ENCODE measurements at regions not wholly inside any gene's neighbourhood (a gene's known extent, or its start where the extent isn't known, plus 50 kb on each side); places are given as distances from the start of the nearest gene placed in this dataset.

GRCh38 chr3:159741281-159741680, 247.4 kb upstream of the IL12A start:
- ChIA-PET POLR2A (interaction anchor here (0.6 kb wide), 1 partner anchor 824 kb away, joined by 6 read pairs; the partner anchor contains the start of gene KPNA4), CTCF (no interaction called here)
- intact Hi-C loops (cut with micrococcal nuclease; ENCODE audit: unreplicated experiment): loop anchor here (1.0 kb wide), 1 partner anchor 8 kb away; no protein-coding TSS in a partner anchor
- no peak for TF ChIP-seq CTCF (IDR thresholded peaks at IDR 0.05; ENCODE audit: insufficient read depth in 1 of 2, low read depth in 1 of 2, low read length in 1 of 2, severe bottlenecking in 1 of 2, unreplicated experiment in 1 of 2)
- Histone ChIP-seq H3K9me3 (no peaks in the 10 kb centered on the region), H3K4me1 (peaks cover 39% of the 10 kb centered on the region), H3K36me3 (ENCODE audit: control insufficient read depth, insufficient read depth, low read length) (no peaks in the 10 kb centered on the region; the same call in 1 of the 2 replicates), H3K27me3 (replicated peaks; ENCODE audit: control insufficient read depth, insufficient read depth, low read length) (no peaks in the 10 kb centered on the region), H3K4me3 (ENCODE audit: low read depth, low read length) (no peak overlapping the region)
- no peak for DNase-seq
- H3K9me3 Mint-ChIP-seq (ENCODE audit: unreplicated experiment): no peaks in the 10 kb centered on the region
- no peak overlapping the region for H3K27ac Mint-ChIP-seq (ENCODE audit: unreplicated experiment)
- peaks cover 19% of the 10 kb centered on the region for H3K36me3 Mint-ChIP-seq (ENCODE audit: insufficient read depth, unreplicated experiment)
- H3K27me3 Mint-ChIP-seq (ENCODE audit: insufficient read depth, unreplicated experiment): no peaks in the 10 kb centered on the region
- no peak overlapping the region for H3K4me3 Mint-ChIP-seq (ENCODE audit: unreplicated experiment)
- H3K4me1 Mint-ChIP-seq (ENCODE audit: low read depth, unreplicated experiment): peaks cover 42% of the 10 kb centered on the region
- BruUV-seq (replicated peaks): no TSS peak

GRCh38 chr3:159748425-159748824, 240.2 kb upstream of the IL12A start:
- H3K9me3 ChIP-seq: no peaks in the 10 kb centered on the region
- intact Hi-C loops (cut with micrococcal nuclease; ENCODE audit: unreplicated experiment): no loop called here
- ChIA-PET CTCF (no interaction called here), POLR2A (no interaction called here)
- no peak for TF ChIP-seq CTCF (IDR thresholded peaks at IDR 0.05; ENCODE audit: insufficient read depth in 1 of 2, low read depth in 1 of 2, low read length in 1 of 2, severe bottlenecking in 1 of 2, unreplicated experiment in 1 of 2)
- peaks cover 17% of the 10 kb centered on the region for H3K4me1 ChIP-seq
- no TSS peak for BruUV-seq (replicated peaks)
- H3K27me3 ChIP-seq (replicated peaks; ENCODE audit: control insufficient read depth, insufficient read depth, low read length): no peaks in the 10 kb centered on the region
- H3K36me3 ChIP-seq (ENCODE audit: control insufficient read depth, insufficient read depth, low read length): no peaks in the 10 kb centered on the region
- H3K27ac Mint-ChIP-seq (ENCODE audit: unreplicated experiment): no peak overlapping the region
- H3K4me1 Mint-ChIP-seq (ENCODE audit: low read depth, unreplicated experiment): peaks cover 16% of the 10 kb centered on the region
- H3K36me3 Mint-ChIP-seq (ENCODE audit: insufficient read depth, unreplicated experiment): peaks cover 7% of the 10 kb centered on the region
- peaks cover 6% of the 10 kb centered on the region for H3K9me3 Mint-ChIP-seq (ENCODE audit: unreplicated experiment)
- no peak overlapping the region for H3K4me3 ChIP-seq (ENCODE audit: low read depth, low read length)
- DNase-seq: no peak
- no peaks in the 10 kb centered on the region for H3K27me3 Mint-ChIP-seq (ENCODE audit: insufficient read depth, unreplicated experiment)
- no peak overlapping the region for H3K4me3 Mint-ChIP-seq (ENCODE audit: unreplicated experiment)

- H3K27ac Mint-ChIP-seq (ENCODE audit: unreplicated experiment): no peak overlapping the region
- peaks cover 16% of the 10 kb centered on the region for H3K4me1 Mint-ChIP-seq (ENCODE audit: low read depth, unreplicated experiment)
- ChIA-PET POLR2A (interaction anchor here (0.7 kb wide), 1 partner anchor 14 kb away, joined by 4 read pairs; no protein-coding TSS in a partner anchor), CTCF (interaction anchor here (0.6 to 0.9 kb wide), 4 partner anchors 13 to 699 kb away, joined by 3 read pairs; no protein-coding TSS in a partner anchor)
- no peak for TF ChIP-seq CTCF (IDR thresholded peaks at IDR 0.05; ENCODE audit: insufficient read depth in 1 of 2, low read depth in 1 of 2, low read length in 1 of 2, severe bottlenecking in 1 of 2, unreplicated experiment in 1 of 2)
- Histone ChIP-seq H3K9me3 (peaks cover 3% of the 10 kb centered on the region; the same call in 1 of the 2 replicates), H3K36me3 (ENCODE audit: control insufficient read depth, insufficient read depth, low read length) (no peaks in the 10 kb centered on the region), H3K4me3 (ENCODE audit: low read depth, low read length) (no peak overlapping the region), H3K27me3 (replicated peaks; ENCODE audit: control insufficient read depth, insufficient read depth, low read length) (no peaks in the 10 kb centered on the region), H3K4me1 (peaks cover 17% of the 10 kb centered on the region)
- BruUV-seq (replicated peaks): no TSS peak
- peak overlapping the region; percentile 39 for H3K4me3 Mint-ChIP-seq (ENCODE audit: unreplicated experiment)
- intact Hi-C loops (cut with micrococcal nuclease; ENCODE audit: unreplicated experiment): loop anchor here (1.0 kb wide), 2 partner anchors 8 to 17 kb away; no protein-coding TSS in a partner anchor
- peaks cover 14% of the 10 kb centered on the region for H3K9me3 Mint-ChIP-seq (ENCODE audit: unreplicated experiment)
- peaks cover 7% of the 10 kb centered on the region for H3K36me3 Mint-ChIP-seq (ENCODE audit: insufficient read depth, unreplicated experiment)
- peak; percentile 50 to 72 for DNase-seq
- H3K27me3 Mint-ChIP-seq (ENCODE audit: insufficient read depth, unreplicated experiment): no peaks in the 10 kb centered on the region
Measured at GRCh38 chr3:159749406-159749805, 239.2 kb upstream of the IL12A start.
